HepG2 (cell line): ENCODE measurements at regions not wholly inside any gene's neighbourhood (a gene's known extent, or its start where the extent isn't known, plus 50 kb on each side); places are given as distances from the start of the nearest gene placed in this dataset.
A peak's percentile ranks its signal among the peaks of the same experiment; 100 is the strongest.

ENCODE experiments used
- ATAC-seq: fragments of 200-7000 bp; cut with Tn5 transposase; 3 replicates; pipeline ENCODE4 v1.9.1; 2020; ENCODE audit warnings: mild to moderate bottlenecking, moderate library complexity
- BruUV-seq: library from RNA; stranded (reverse); fragments of 400-500 nt; replicated peaks from 2 replicates; lab custom pipeline; 2021; lab: Mats Ljungman, UMichigan
- CTCF ChIA-PET: fragments of 300-600 bp; formaldehyde crosslinking; extraction: SDS; loops from one replicate; lab custom pipeline; 2021; ENCODE audit warnings: low total read pairs, inconsistent platforms, low intra/inter-chr PET ratio; lab: Yijun Ruan, JAX
- POLR2A ChIA-PET: fragments of 350-600 bp; sonication (Branson Sonifier 250); formaldehyde crosslinking; loops from one replicate; lab custom pipeline; 2020; ENCODE audit warnings: antibody characterized with exemption, inconsistent platforms; lab: Yijun Ruan, JAX
- DNase-seq: peaks from one replicate; pipeline ENCODE4 v3.0.0-alpha.2; 2015; ENCODE audit warnings: low spot score
- FAIRE-seq: peaks from 3 replicates; lab custom pipeline; 2011; peaks lifted over from hg19 to GRCh38; lab: Jason Lieb, UNC
- H2AFZ ChIP-seq: one replicate; pipeline ENCODE4 v1.6.1; 2011; ENCODE audit warnings: low read length, inconsistent platforms
- H3K27ac ChIP-seq: fragments of 300-600 bp; 3 replicates; pipeline ENCODE4 v1.8.0; 2011; ENCODE audit warnings: mixed run types, mild to moderate bottlenecking, mixed read lengths, low read length, inconsistent platforms; ENCODE audit not compliant: insufficient read depth; ENCODE audit errors: extremely low read length
- H3K27me3 ChIP-seq, 2 experiments: fragments of 200-600 bp in 1 of 2; 2 replicates in 1 of 2; 3 replicates in 1 of 2; pipeline versions ENCODE4 v1.6.0 to v1.8.0; 2011; ENCODE audit warnings: low read length in 2 of 2, mild to moderate bottlenecking in 2 of 2, moderate library complexity in 2 of 2, inconsistent platforms in 1 of 2; ENCODE audit not compliant: insufficient read depth in 2 of 2, control insufficient read depth in 1 of 2
- H3K36me3 ChIP-seq, 2 experiments: fragments of 200-600 bp in 1 of 2; replicated peaks in 1 of 2; 2 replicates in 1 of 2; 3 replicates in 1 of 2; pipeline versions ENCODE4 v1.5.1 to v1.8.0; 2011; ENCODE audit warnings: low read length in 2 of 2, inconsistent platforms in 1 of 2; ENCODE audit not compliant: insufficient read depth in 2 of 2, control insufficient read depth in 1 of 2
- H3K4me1 ChIP-seq: 2 replicates; pipeline ENCODE4 v1.5.1; 2012; ENCODE audit warnings: low read length, inconsistent platforms; ENCODE audit not compliant: insufficient read depth
- H3K4me2 ChIP-seq: 2 replicates; pipeline ENCODE4 v1.6.0; 2011; ENCODE audit warnings: low read depth, low read length, inconsistent platforms
- H3K4me3 ChIP-seq, 3 experiments: fragments of 200-600 bp in 1 of 3; sonication (generic), shearing (Covaris generic) in 1 of 3; replicated peaks in 1 of 3; 2 replicates each; pipeline ENCODE4 v1.5.1; 2011 to 2016; ENCODE audit warnings: low read length in 3 of 3, inconsistent platforms in 2 of 3, low read depth in 2 of 3, mild to moderate bottlenecking in 2 of 3, control low read depth in 1 of 3, mixed read lengths in 1 of 3; ENCODE audit not compliant: insufficient read depth in 1 of 3
- H3K79me2 ChIP-seq: one replicate; pipeline ENCODE4 v1.6.1; 2011; ENCODE audit warnings: low read length, inconsistent platforms; ENCODE audit not compliant: insufficient read depth
- H3K9ac ChIP-seq: 2 replicates; pipeline ENCODE4 v1.6.0; 2011; ENCODE audit warnings: mild to moderate bottlenecking, low read depth, low read length, inconsistent platforms; ENCODE audit not compliant: insufficient read depth
- H3K9me3 ChIP-seq: 2 replicates; pipeline ENCODE4 v1.5.1; 2012; ENCODE audit warnings: mild to moderate bottlenecking, low read length
- H4K20me1 ChIP-seq: 2 replicates; pipeline ENCODE4 v1.6.0; 2011; ENCODE audit warnings: inconsistent platforms, mild to moderate bottlenecking, low read length, moderate library complexity; ENCODE audit not compliant: insufficient read depth
- AGO1 ChIP-seq: fragments of 200-400 bp; formaldehyde crosslinking; IDR thresholded peaks from 2 replicates; pipeline ENCODE4 v1.6.1; 2017; ENCODE audit warnings: mild to moderate bottlenecking, low read depth, low read length, moderate library complexity; ENCODE audit not compliant: poor library complexity, severe bottlenecking
- MED8 ChIP-seq: sonication (generic); formaldehyde crosslinking; IDR thresholded peaks from 2 replicates; pipeline ENCODE4 v1.8.1; 2023; ENCODE audit warnings: mild to moderate bottlenecking, missing genetic modification reagents; ENCODE audit not compliant: insufficient replicate concordance
- MLLT10 ChIP-seq: sonication (generic); formaldehyde crosslinking; IDR thresholded peaks from 2 replicates; pipeline ENCODE4 v1.4.0; 2020; ENCODE audit warnings: missing genetic modification reagents
- SMARCC2 ChIP-seq: fragments of 450-650 bp; IDR thresholded peaks from 2 replicates; pipeline ENCODE4 v1.6.1; 2017; ENCODE audit warnings: antibody characterized with exemption, mild to moderate bottlenecking
- ZNF121 ChIP-seq: sonication (generic); formaldehyde crosslinking; IDR thresholded peaks from 2 replicates; pipeline ENCODE4 v1.5.0; 2020; ENCODE audit warnings: mild to moderate bottlenecking, missing genetic modification reagents
- ZNF180 ChIP-seq: sonication (generic); formaldehyde crosslinking; IDR thresholded peaks from 2 replicates; pipeline ENCODE4 v1.4.0; 2020; ENCODE audit warnings: low read depth, missing genetic modification reagents, borderline replicate concordance
- ZNF792 ChIP-seq: IDR thresholded peaks from 2 replicates; pipeline ENCODE4 v1.6.1; 2016
- WGBS: methylation state at CpG from one replicate; pipeline ENCODE4 v1.1.6; 2017; ENCODE audit warnings: low lambda C conversion rate; 5-methylcytosine and 5-hydroxymethylcytosine counted together
- in situ Hi-C: cut with HindIII; loops from 2 replicates; pipeline ENCODE4 v1.10.0; 2017; ENCODE audit warnings: low pct_unique_long_range_greater_than_20kb; ENCODE audit not compliant: extremely low pct_ligation_motif_present
- intact Hi-C: fragments of 100-400 bp; cut with micrococcal nuclease; formaldehyde crosslinking; loops from one replicate; pipeline ENCODE4 v1.10.0; 2022; ENCODE audit not compliant: unreplicated experiment
- TF ChIP-seq, protein P1 (sequence below): sonication (generic); formaldehyde crosslinking; IDR thresholded peaks from 2 replicates; pipeline ENCODE4 v1.4.0; 2020; ENCODE audit warnings: missing genetic modification reagents

DNA sequence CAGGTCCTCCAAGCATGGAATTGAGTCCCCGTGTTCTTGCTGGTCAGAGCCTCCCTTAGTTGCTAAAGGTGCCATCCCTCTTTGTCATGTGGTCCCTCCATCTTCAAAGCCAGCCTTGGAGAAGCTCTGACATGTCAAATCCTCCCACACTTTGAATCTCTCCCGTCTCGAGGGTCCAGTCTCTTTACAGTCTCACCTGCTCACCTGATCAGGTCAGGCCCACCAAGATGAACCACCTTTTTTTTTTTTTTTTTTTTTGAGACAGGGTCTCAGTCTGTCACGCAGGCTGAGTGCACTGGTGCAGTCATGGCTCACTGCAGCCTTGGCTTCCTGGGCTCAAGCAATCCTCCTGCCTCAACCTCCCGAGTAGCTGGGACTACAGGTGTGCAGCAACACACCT is 100.3 kb upstream of the PRR5 start (continued):
- no peak for TF ChIP-seq AGO1
- TF ChIP-seq ZNF792 (CRISPR knock-in tag), result no peak
- TF ChIP-seq MED8 (CRISPR knock-in tag), result no peak
- TF ChIP-seq MLLT10 (CRISPR knock-in tag), result no peak
- TF ChIP-seq, protein P1, sequence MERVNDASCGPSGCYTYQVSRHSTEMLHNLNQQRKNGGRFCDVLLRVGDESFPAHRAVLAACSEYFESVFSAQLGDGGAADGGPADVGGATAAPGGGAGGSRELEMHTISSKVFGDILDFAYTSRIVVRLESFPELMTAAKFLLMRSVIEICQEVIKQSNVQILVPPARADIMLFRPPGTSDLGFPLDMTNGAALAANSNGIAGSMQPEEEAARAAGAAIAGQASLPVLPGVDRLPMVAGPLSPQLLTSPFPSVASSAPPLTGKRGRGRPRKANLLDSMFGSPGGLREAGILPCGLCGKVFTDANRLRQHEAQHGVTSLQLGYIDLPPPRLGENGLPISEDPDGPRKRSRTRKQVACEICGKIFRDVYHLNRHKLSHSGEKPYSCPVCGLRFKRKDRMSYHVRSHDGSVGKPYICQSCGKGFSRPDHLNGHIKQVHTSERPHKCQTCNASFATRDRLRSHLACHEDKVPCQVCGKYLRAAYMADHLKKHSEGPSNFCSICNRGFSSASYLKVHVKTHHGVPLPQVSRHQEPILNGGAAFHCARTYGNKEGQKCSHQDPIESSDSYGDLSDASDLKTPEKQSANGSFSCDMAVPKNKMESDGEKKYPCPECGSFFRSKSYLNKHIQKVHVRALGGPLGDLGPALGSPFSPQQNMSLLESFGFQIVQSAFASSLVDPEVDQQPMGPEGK, result no peak
- TF ChIP-seq SMARCC2, result no peak

GRCh38 chr22:44601189-44601588 is 100.8 kb upstream of the PRR5 start:
- no peaks in the 10 kb centered on the region for H4K20me1 ChIP-seq
- no peaks in the 10 kb centered on the region for H3K4me1 ChIP-seq
- in situ Hi-C loops, result no loop called here
- no peak for ATAC-seq
- no peaks in the 10 kb centered on the region for H3K9me3 ChIP-seq
- DNase-seq, result no peak
- H3K4me2 ChIP-seq, result no peak overlapping the region
- no peaks in the 10 kb centered on the region for H3K79me2 ChIP-seq
- H2AFZ ChIP-seq, result no peak overlapping the region
- 23% methylated on average over 5 of the region's 7 CpGs for WGBS
- CTCF ChIA-PET, result no interaction called here
- no peak overlapping the region for H3K9ac ChIP-seq
- peaks cover 5 to 52% of the 10 kb centered on the region in 2 experiments for H3K27me3 ChIP-seq
- H3K4me3 ChIP-seq, result no peak overlapping the region
- FAIRE-seq, result no peak
- POLR2A ChIA-PET, result no interaction called here
- BruUV-seq, result no TSS peak
- TF ChIP-seq ZNF180 (CRISPR knock-in tag), result no peak
- TF ChIP-seq ZNF121 (CRISPR knock-in tag), result peak; percentile 61
- no peak overlapping the region for H3K27ac ChIP-seq
- no peaks in the 10 kb centered on the region for H3K36me3 ChIP-seq
- intact Hi-C loops, result no loop called here
